H9 (cell line): ENCODE measurements at regions not wholly inside any gene's neighbourhood (a gene's known extent, or its start where the extent isn't known, plus 50 kb on each side); places are given as distances from the start of the nearest gene placed in this dataset.

Experiments used
- DNase-seq: peaks from one replicate; pipeline ENCODE4 v3.0.0-alpha.2; 2017
- H2AFZ ChIP-seq: one replicate; pipeline ENCODE4 v1.6.1; 2013; ENCODE audit warnings: mild to moderate bottlenecking, low read length, control low read depth, moderate library complexity
- H2AK5ac ChIP-seq: 2 replicates; pipeline ENCODE4 v1.6.1; 2013; ENCODE audit warnings: low read length, control low read depth, mixed read lengths; ENCODE audit not compliant: insufficient read length
- H2BK120ac ChIP-seq: one replicate; pipeline ENCODE4 v1.6.1; 2013; ENCODE audit warnings: low read depth, mild to moderate bottlenecking, low read length, control low read depth, inconsistent platforms; ENCODE audit not compliant: poor library complexity, severe bottlenecking
- H2BK12ac ChIP-seq: 2 replicates; pipeline ENCODE4 v1.6.1; 2013; ENCODE audit warnings: low read length, control low read depth, mixed read lengths, low read depth; ENCODE audit not compliant: insufficient read length
- H2BK15ac ChIP-seq: 2 replicates; pipeline ENCODE4 v1.6.1; 2013; ENCODE audit warnings: low read depth, low read length, control low read depth
- H2BK20ac ChIP-seq: one replicate; pipeline ENCODE4 v1.6.1; 2013; ENCODE audit warnings: low read depth, mild to moderate bottlenecking, low read length, control low read depth, inconsistent platforms; ENCODE audit not compliant: poor library complexity, severe bottlenecking
- H2BK5ac ChIP-seq: 2 replicates; pipeline ENCODE4 v1.6.1; 2013; ENCODE audit warnings: low read length, control low read depth, mixed read lengths; ENCODE audit not compliant: insufficient read length
- H3K14ac ChIP-seq: 2 replicates; pipeline ENCODE4 v1.6.1; 2013; ENCODE audit warnings: low read length, control low read depth; ENCODE audit not compliant: insufficient read depth
- H3K18ac ChIP-seq: 2 replicates; pipeline ENCODE4 v1.6.1; 2013; ENCODE audit warnings: low read depth, mild to moderate bottlenecking, mixed read lengths, low read length, control low read depth; ENCODE audit not compliant: insufficient read length
- H3K23ac ChIP-seq: 2 replicates; pipeline ENCODE4 v1.6.1; 2013; ENCODE audit warnings: low read length, control low read depth, mixed read lengths, low read depth; ENCODE audit not compliant: insufficient read length
- H3K23me2 ChIP-seq: 2 replicates; pipeline ENCODE4 v1.6.1; 2013; ENCODE audit warnings: low read depth, mild to moderate bottlenecking, mixed read lengths, low read length, control low read depth; ENCODE audit not compliant: insufficient read length, poor library complexity, severe bottlenecking
- H3K27ac ChIP-seq: 2 replicates; pipeline ENCODE4 v1.5.1; 2013; ENCODE audit warnings: low read length, control low read depth, mixed read lengths, low read depth; ENCODE audit not compliant: insufficient read length
- H3K27me3 ChIP-seq: 2 replicates; pipeline ENCODE4 v1.6.1; 2013; ENCODE audit warnings: low read length, control low read depth, inconsistent platforms; ENCODE audit not compliant: insufficient read depth
- H3K4ac ChIP-seq: 2 replicates; pipeline ENCODE4 v1.6.1; 2013; ENCODE audit warnings: low read depth, mild to moderate bottlenecking, control low read depth, inconsistent platforms, low read length, moderate library complexity
- H3K4me1 ChIP-seq: 2 replicates; pipeline ENCODE4 v1.6.1; 2013; ENCODE audit warnings: low read length, control low read depth, inconsistent platforms; ENCODE audit not compliant: insufficient read depth
- H3K4me2 ChIP-seq: 2 replicates; pipeline ENCODE4 v1.6.1; 2013; ENCODE audit warnings: low read length, control low read depth, mixed read lengths; ENCODE audit not compliant: insufficient read length, insufficient read depth
- H3K56ac ChIP-seq: 2 replicates; pipeline ENCODE4 v1.6.1; 2013; ENCODE audit warnings: low read depth, mild to moderate bottlenecking, mixed read lengths, low read length, control low read depth; ENCODE audit not compliant: insufficient read length
- H3K79me1 ChIP-seq: 2 replicates; pipeline ENCODE4 v1.6.1; 2013; ENCODE audit warnings: low read depth, mild to moderate bottlenecking, moderate library complexity, low read length, control low read depth, inconsistent platforms; ENCODE audit not compliant: insufficient read depth, poor library complexity, severe bottlenecking
- H3K79me2 ChIP-seq: 2 replicates; pipeline ENCODE4 v1.6.1; 2013; ENCODE audit warnings: low read length, control low read depth, inconsistent platforms; ENCODE audit not compliant: insufficient read depth
- H3K9ac ChIP-seq: 2 replicates; pipeline ENCODE4 v1.6.1; 2013; ENCODE audit warnings: low read length, control low read depth, mixed read lengths; ENCODE audit not compliant: insufficient read length; ENCODE audit errors: extremely low read depth
- H3K9me3 ChIP-seq: one replicate; pipeline ENCODE4 v1.6.1; 2013; ENCODE audit warnings: low read depth, low read length, inconsistent platforms; ENCODE audit not compliant: control insufficient read depth
- H3T11ph ChIP-seq: one replicate; pipeline ENCODE4 v1.6.1; 2013; ENCODE audit warnings: mild to moderate bottlenecking, low read length, control low read depth, inconsistent platforms
- H4K20me1 ChIP-seq: one replicate; pipeline ENCODE4 v1.6.1; 2013; ENCODE audit not compliant: control insufficient read depth, insufficient read length, insufficient read depth
- H4K5ac ChIP-seq: 2 replicates; pipeline ENCODE4 v1.6.1; 2013; ENCODE audit warnings: low read depth, mild to moderate bottlenecking, mixed read lengths, low read length, control low read depth; ENCODE audit not compliant: insufficient read length
- H4K8ac ChIP-seq: replicated peaks from 2 replicates; pipeline ENCODE4 v1.6.1; 2013; ENCODE audit warnings: low read length, control low read depth, mixed read lengths, low read depth; ENCODE audit not compliant: insufficient read length
- H4K91ac ChIP-seq: 2 replicates; pipeline ENCODE4 v1.6.1; 2013; ENCODE audit warnings: low read depth, mild to moderate bottlenecking, moderate library complexity, mixed read lengths, low read length, control low read depth; ENCODE audit not compliant: insufficient read length
- H3K27ac Mint-ChIP-seq, 3 experiments: 2 replicates in 2 of 3; 3 replicates in 1 of 3; pipeline ENCODE4 v1.8.0; 2020 to 2021; ENCODE audit warnings: mixed read lengths in 3 of 3, mild to moderate bottlenecking in 1 of 3, moderate library complexity in 1 of 3
- H3K27me3 Mint-ChIP-seq: 2 replicates; pipeline ENCODE4 v1.8.0; 2021; ENCODE audit warnings: low read depth, mild to moderate bottlenecking, moderate library complexity, mixed read lengths
- H3K36me3 Mint-ChIP-seq, 3 experiments: 2 replicates in 2 of 3; 3 replicates in 1 of 3; pipeline ENCODE4 v1.8.0; 2020 to 2021; ENCODE audit warnings: low read depth in 3 of 3, mixed read lengths in 3 of 3; ENCODE audit not compliant: insufficient read depth in 1 of 3
- H3K4me1 Mint-ChIP-seq, 2 experiments: 2 replicates each; pipeline ENCODE4 v1.8.0; 2020; ENCODE audit warnings: mixed read lengths in 2 of 2
- H3K4me3 Mint-ChIP-seq, 2 experiments: 2 replicates in 1 of 2; 3 replicates in 1 of 2; pipeline ENCODE4 v1.8.0; 2020 to 2021; ENCODE audit warnings: mild to moderate bottlenecking in 2 of 2, mixed read lengths in 2 of 2, moderate library complexity in 1 of 2
- H3K9me3 Mint-ChIP-seq, 2 experiments: 2 replicates in 1 of 2; 3 replicates in 1 of 2; pipeline ENCODE4 v1.8.0; 2020; ENCODE audit warnings: mild to moderate bottlenecking in 2 of 2, mixed read lengths in 2 of 2, moderate library complexity in 1 of 2
- CTCF ChIP-seq: fragments of 200-600 bp; sonication (generic); conservative IDR thresholded peaks from 3 replicates; pipeline ENCODE4 v1.8.0; 2021; ENCODE audit warnings: antibody characterized with exemption, mild to moderate bottlenecking
- WGBS: extraction: QIAGEN DNeasy Blood & Tissue Kit; methylation state at CpG from one replicate; pipeline ENCODE4 v1.1.7; 2013; ENCODE audit warnings: missing lambda C conversion rate, low lambda C conversion rate, mixed read lengths; ENCODE audit not compliant: insufficient read length; ENCODE audit errors: extremely low coverage; 5-methylcytosine and 5-hydroxymethylcytosine counted together

GRCh38 chr1:57576756-57577155 lies 152.9 kb upstream of the DAB1 start:
- H3K4me3 Mint-ChIP-seq: no peak overlapping the region
- WGBS: no CpG with 5 or more reads among the region's 6 CpGs

More at GRCh38 chr1:57576756-57577155, 152.9 kb upstream of the DAB1 start:
- H3K79me1 ChIP-seq: no peaks in the 10 kb centered on the region
- H3K4ac ChIP-seq: no peak overlapping the region
- no peak overlapping the region for H3T11ph ChIP-seq
- H4K8ac ChIP-seq: no peak overlapping the region
- H3K4me1 Mint-ChIP-seq: peaks cover 3 to 6% of the 10 kb centered on the region in 2 experiments; a peak in 3 of 4 replicates
- DNase-seq: no peak
- no peak overlapping the region for H2AK5ac ChIP-seq
- no peaks in the 10 kb centered on the region for H3K23me2 ChIP-seq
- no peak overlapping the region for H4K91ac ChIP-seq
- H2AFZ ChIP-seq: no peak overlapping the region
- no peaks in the 10 kb centered on the region for H3K4me1 ChIP-seq
- H2BK5ac ChIP-seq: no peak overlapping the region
- no peak overlapping the region for H3K56ac ChIP-seq
- no peaks in the 10 kb centered on the region for H4K20me1 ChIP-seq
- H2BK120ac ChIP-seq: no peak overlapping the region
- no peak overlapping the region for H3K27ac ChIP-seq
- H3K14ac ChIP-seq: no peak overlapping the region
- no peaks in the 10 kb centered on the region for H3K27me3 Mint-ChIP-seq
- H3K23ac ChIP-seq: no peak overlapping the region
- H2BK12ac ChIP-seq: no peak overlapping the region
- no peak for TF ChIP-seq CTCF
- no peaks in the 10 kb centered on the region for H3K79me2 ChIP-seq
- no peaks in the 10 kb centered on the region for H3K27me3 ChIP-seq
- H4K5ac ChIP-seq: no peak overlapping the region
- no peak overlapping the region for H3K4me2 ChIP-seq
- H3K18ac ChIP-seq: no peak overlapping the region
- no peak overlapping the region for H3K27ac Mint-ChIP-seq
- H3K9me3 Mint-ChIP-seq: no peaks in the 10 kb centered on the region
- no peak overlapping the region for H3K9ac ChIP-seq
- no peak overlapping the region for H2BK20ac ChIP-seq
- H2BK15ac ChIP-seq: no peak overlapping the region
- H3K36me3 Mint-ChIP-seq: no peaks in the 10 kb centered on the region; a peak in 1 of 7 replicates
- no peaks in the 10 kb centered on the region for H3K9me3 ChIP-seq
